ENCODE measurements at regions not wholly inside any gene's neighbourhood (a gene's known extent, or its start where the extent isn't known, plus 50 kb on each side); places are given as distances from the start of the nearest gene placed in this dataset.

GRCh38 chr1:216778737-216779136 lies 55.5 kb upstream of the ESRRG start:
- WGBS, result no CpG with 5 or more reads among the region's 1 CpG
- H3K27ac ChIP-seq (ENCODE audit: low read depth, low read length), result no peak overlapping the region
- no peaks in the 10 kb centered on the region for H3K27me3 ChIP-seq (ENCODE audit: insufficient read depth, low read length)
- H3K36me3 ChIP-seq (ENCODE audit: insufficient read depth, low read length), result no peaks in the 10 kb centered on the region
- no peaks in the 10 kb centered on the region for H3K9me3 ChIP-seq (ENCODE audit: insufficient read depth, low read depth, low read length)
- no peak overlapping the region for H3K4me3 ChIP-seq (ENCODE audit: low read length)
- H3K9ac ChIP-seq (ENCODE audit: low read depth, low read length), result no peak overlapping the region
- peaks cover 26% of the 10 kb centered on the region for H3K4me1 ChIP-seq (ENCODE audit: insufficient read depth, low read length)

- peaks cover 14% of the 10 kb centered on the region for H3K4me1 ChIP-seq (ENCODE audit: insufficient read depth, low read length)
- H3K36me3 ChIP-seq (ENCODE audit: insufficient read depth, low read length), result no peaks in the 10 kb centered on the region
- no peak overlapping the region for H3K4me3 ChIP-seq (ENCODE audit: low read length)
- no peak overlapping the region for H3K27ac ChIP-seq (ENCODE audit: low read depth, low read length)
- 88% methylated on average over 4 of the region's 5 CpGs for WGBS
- H3K9me3 ChIP-seq (ENCODE audit: insufficient read depth, low read depth, low read length), result no peaks in the 10 kb centered on the region
- H3K9ac ChIP-seq (ENCODE audit: low read depth, low read length), result no peak overlapping the region
- H3K27me3 ChIP-seq (ENCODE audit: insufficient read depth, low read length), result no peaks in the 10 kb centered on the region
These were observed 53.9 kb upstream of the ESRRG start for GRCh38 chr1:216777148-216777547.
